GM23338 (cell line): ENCODE measurements at regions not wholly inside any gene's neighbourhood (a gene's known extent, or its start where the extent isn't known, plus 50 kb on each side); places are given as distances from the start of the nearest gene placed in this dataset.

Source experiments
- ATAC-seq: fragments of 200-7000 bp; cut with Tn5 transposase; 3 replicates; pipeline ENCODE4 v1.9.1; 2020
- DNase-seq: peaks from one replicate; pipeline ENCODE4 v3.0.0-alpha.2; 2015; ENCODE audit warnings: low spot score
- H2AFZ ChIP-seq: fragments of 200-600 bp; sonication (generic); 2 replicates; pipeline ENCODE4 v1.8.0; 2016; ENCODE audit warnings: antibody characterized with exemption, mild to moderate bottlenecking, moderate library complexity
- H3F3A ChIP-seq: fragments of 200-600 bp; sonication (generic); replicated peaks from 2 replicates; pipeline ENCODE4 v1.8.0; 2017; ENCODE audit warnings: antibody characterized with exemption, mixed run types, low read depth
- H3K27ac ChIP-seq: fragments of 200-600 bp; sonication (generic); 2 replicates; pipeline ENCODE4 v1.6.1; 2016; ENCODE audit warnings: low read depth
- H3K27me3 ChIP-seq: fragments of 200-600 bp; sonication (generic); 2 replicates; pipeline ENCODE4 v1.8.0; 2016; ENCODE audit warnings: mild to moderate bottlenecking, mixed run types, moderate library complexity; ENCODE audit not compliant: insufficient read depth
- H3K36me3 ChIP-seq: fragments of 200-600 bp; sonication (generic); 2 replicates; pipeline ENCODE4 v1.8.0; 2016; ENCODE audit warnings: mild to moderate bottlenecking; ENCODE audit not compliant: insufficient read depth
- H3K4me1 ChIP-seq: fragments of 200-600 bp; sonication (generic); 2 replicates; pipeline ENCODE4 v1.8.0; 2016; ENCODE audit warnings: mild to moderate bottlenecking, moderate library complexity; ENCODE audit not compliant: insufficient read depth
- H3K4me2 ChIP-seq: fragments of 200-600 bp; sonication (generic); 2 replicates; pipeline ENCODE4 v1.7.1; 2017; ENCODE audit warnings: mixed run types
- H3K4me3 ChIP-seq: fragments of 200-600 bp; sonication (generic); 2 replicates; pipeline ENCODE4 v1.6.1; 2016; ENCODE audit warnings: mixed run types
- H3K79me2 ChIP-seq: fragments of 200-600 bp; sonication (generic); replicated peaks from 2 replicates; pipeline ENCODE4 v1.8.0; 2017; ENCODE audit warnings: mild to moderate bottlenecking; ENCODE audit not compliant: insufficient read depth
- H3K9me2 ChIP-seq: fragments of 200-600 bp; sonication (generic); 2 replicates; pipeline ENCODE4 v1.8.0; 2017; ENCODE audit not compliant: insufficient read depth
- H4K20me1 ChIP-seq: fragments of 200-600 bp; sonication (generic); replicated peaks from 2 replicates; pipeline ENCODE4 v1.8.0; 2017; ENCODE audit warnings: mild to moderate bottlenecking; ENCODE audit not compliant: insufficient read depth
- H3K27ac Mint-ChIP-seq: 2 replicates; pipeline ENCODE4 v1.8.0; 2020; ENCODE audit warnings: inconsistent platforms, mild to moderate bottlenecking, moderate library complexity, mixed read lengths
- H3K27me3 Mint-ChIP-seq: 3 replicates; pipeline ENCODE4 v1.8.0; 2022; ENCODE audit warnings: low read depth, mild to moderate bottlenecking, moderate library complexity, mixed read lengths, inconsistent platforms; ENCODE audit not compliant: insufficient read depth, poor library complexity
- H3K36me3 Mint-ChIP-seq: 3 replicates; pipeline ENCODE4 v1.8.0; 2021; ENCODE audit warnings: low read depth, mild to moderate bottlenecking, inconsistent platforms, moderate library complexity, mixed read lengths
- H3K4me1 Mint-ChIP-seq: 3 replicates; pipeline ENCODE4 v1.8.0; 2020; ENCODE audit warnings: mild to moderate bottlenecking, inconsistent platforms, mixed read lengths
- H3K4me3 Mint-ChIP-seq: 3 replicates; pipeline ENCODE4 v1.8.0; 2021; ENCODE audit warnings: moderate library complexity, mild to moderate bottlenecking, inconsistent platforms, mixed read lengths
- H3K9me3 Mint-ChIP-seq: 3 replicates; pipeline ENCODE4 v1.8.0; 2020; ENCODE audit warnings: moderate library complexity, mild to moderate bottlenecking, inconsistent platforms, mixed read lengths
- EZH2 ChIP-seq: fragments of 200-600 bp; sonication (generic); IDR thresholded peaks from one replicate; pipeline ENCODE4 v1.8.0; 2017; ENCODE audit warnings: antibody characterized with exemption, mild to moderate bottlenecking, low read depth; ENCODE audit not compliant: unreplicated experiment
- EZH2phosphoT487 ChIP-seq: fragments of 200-600 bp; sonication (generic); IDR thresholded peaks from one replicate; pipeline ENCODE4 v1.8.1; 2018; ENCODE audit warnings: antibody characterized with exemption; ENCODE audit not compliant: unreplicated experiment
- NANOG ChIP-seq: IDR thresholded peaks from 2 replicates; pipeline ENCODE4 v1.6.1; 2016; ENCODE audit warnings: antibody characterized with exemption, borderline replicate concordance
- STAT1 ChIP-seq: IDR thresholded peaks from one replicate; pipeline ENCODE4 v1.6.1; 2016; ENCODE audit warnings: antibody characterized with exemption; ENCODE audit not compliant: unreplicated experiment
- ZNF114 ChIP-seq: fragments of 250-450 bp; sonication (Bioruptor Pico); IDR thresholded peaks from 2 replicates; pipeline ENCODE4 v1.5.0; 2020; ENCODE audit warnings: mild to moderate bottlenecking, moderate library complexity
- TF ChIP-seq, protein P1 (sequence below): fragments of 250-450 bp; sonication (Bioruptor Pico); IDR thresholded peaks from 2 replicates; pipeline ENCODE4 v1.5.0; 2020; ENCODE audit warnings: mild to moderate bottlenecking, moderate library complexity
- TF ChIP-seq, protein P2 (sequence below): IDR thresholded peaks from 2 replicates; pipeline ENCODE4 v1.6.1; 2016; ENCODE audit warnings: antibody characterized with exemption
- TF ChIP-seq, protein P3 (sequence below): IDR thresholded peaks from one replicate; pipeline ENCODE4 v1.6.1; 2018; ENCODE audit warnings: antibody characterized with exemption; ENCODE audit not compliant: unreplicated experiment
- TF ChIP-seq, protein P4 (sequence below), 2 experiments: fragments of 200-600 bp in 1 of 2; sonication (generic) in 1 of 2; conservative IDR thresholded peaks; 2 replicates each; pipeline versions ENCODE4 v1.5.1 to v1.6.1; 2016 to 2017; ENCODE audit warnings: antibody characterized with exemption in 2 of 2, low read depth in 2 of 2, mild to moderate bottlenecking in 2 of 2, moderate library complexity in 1 of 2

DNA sequence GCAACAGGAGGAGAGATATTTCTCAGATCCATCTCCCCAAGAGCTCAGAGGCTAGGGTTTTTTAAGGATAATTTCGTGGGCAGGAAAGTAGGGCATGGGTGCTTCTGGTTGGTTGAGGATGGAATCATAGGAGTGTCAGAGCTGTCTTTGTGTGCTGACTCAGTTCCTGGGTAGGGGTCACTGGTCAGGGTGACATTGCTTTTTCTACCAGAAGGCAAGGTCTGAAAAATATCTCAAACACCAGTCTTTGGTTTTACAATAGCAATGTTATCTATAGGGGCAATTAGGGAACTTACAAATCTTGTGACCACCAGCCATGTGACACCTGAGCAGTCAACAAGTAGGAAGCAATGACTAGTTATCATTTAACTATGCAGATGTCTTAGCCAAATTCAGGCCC lies 82.9 kb upstream of the DYNLRB2 start (continued):
- TF ChIP-seq, protein P1, sequence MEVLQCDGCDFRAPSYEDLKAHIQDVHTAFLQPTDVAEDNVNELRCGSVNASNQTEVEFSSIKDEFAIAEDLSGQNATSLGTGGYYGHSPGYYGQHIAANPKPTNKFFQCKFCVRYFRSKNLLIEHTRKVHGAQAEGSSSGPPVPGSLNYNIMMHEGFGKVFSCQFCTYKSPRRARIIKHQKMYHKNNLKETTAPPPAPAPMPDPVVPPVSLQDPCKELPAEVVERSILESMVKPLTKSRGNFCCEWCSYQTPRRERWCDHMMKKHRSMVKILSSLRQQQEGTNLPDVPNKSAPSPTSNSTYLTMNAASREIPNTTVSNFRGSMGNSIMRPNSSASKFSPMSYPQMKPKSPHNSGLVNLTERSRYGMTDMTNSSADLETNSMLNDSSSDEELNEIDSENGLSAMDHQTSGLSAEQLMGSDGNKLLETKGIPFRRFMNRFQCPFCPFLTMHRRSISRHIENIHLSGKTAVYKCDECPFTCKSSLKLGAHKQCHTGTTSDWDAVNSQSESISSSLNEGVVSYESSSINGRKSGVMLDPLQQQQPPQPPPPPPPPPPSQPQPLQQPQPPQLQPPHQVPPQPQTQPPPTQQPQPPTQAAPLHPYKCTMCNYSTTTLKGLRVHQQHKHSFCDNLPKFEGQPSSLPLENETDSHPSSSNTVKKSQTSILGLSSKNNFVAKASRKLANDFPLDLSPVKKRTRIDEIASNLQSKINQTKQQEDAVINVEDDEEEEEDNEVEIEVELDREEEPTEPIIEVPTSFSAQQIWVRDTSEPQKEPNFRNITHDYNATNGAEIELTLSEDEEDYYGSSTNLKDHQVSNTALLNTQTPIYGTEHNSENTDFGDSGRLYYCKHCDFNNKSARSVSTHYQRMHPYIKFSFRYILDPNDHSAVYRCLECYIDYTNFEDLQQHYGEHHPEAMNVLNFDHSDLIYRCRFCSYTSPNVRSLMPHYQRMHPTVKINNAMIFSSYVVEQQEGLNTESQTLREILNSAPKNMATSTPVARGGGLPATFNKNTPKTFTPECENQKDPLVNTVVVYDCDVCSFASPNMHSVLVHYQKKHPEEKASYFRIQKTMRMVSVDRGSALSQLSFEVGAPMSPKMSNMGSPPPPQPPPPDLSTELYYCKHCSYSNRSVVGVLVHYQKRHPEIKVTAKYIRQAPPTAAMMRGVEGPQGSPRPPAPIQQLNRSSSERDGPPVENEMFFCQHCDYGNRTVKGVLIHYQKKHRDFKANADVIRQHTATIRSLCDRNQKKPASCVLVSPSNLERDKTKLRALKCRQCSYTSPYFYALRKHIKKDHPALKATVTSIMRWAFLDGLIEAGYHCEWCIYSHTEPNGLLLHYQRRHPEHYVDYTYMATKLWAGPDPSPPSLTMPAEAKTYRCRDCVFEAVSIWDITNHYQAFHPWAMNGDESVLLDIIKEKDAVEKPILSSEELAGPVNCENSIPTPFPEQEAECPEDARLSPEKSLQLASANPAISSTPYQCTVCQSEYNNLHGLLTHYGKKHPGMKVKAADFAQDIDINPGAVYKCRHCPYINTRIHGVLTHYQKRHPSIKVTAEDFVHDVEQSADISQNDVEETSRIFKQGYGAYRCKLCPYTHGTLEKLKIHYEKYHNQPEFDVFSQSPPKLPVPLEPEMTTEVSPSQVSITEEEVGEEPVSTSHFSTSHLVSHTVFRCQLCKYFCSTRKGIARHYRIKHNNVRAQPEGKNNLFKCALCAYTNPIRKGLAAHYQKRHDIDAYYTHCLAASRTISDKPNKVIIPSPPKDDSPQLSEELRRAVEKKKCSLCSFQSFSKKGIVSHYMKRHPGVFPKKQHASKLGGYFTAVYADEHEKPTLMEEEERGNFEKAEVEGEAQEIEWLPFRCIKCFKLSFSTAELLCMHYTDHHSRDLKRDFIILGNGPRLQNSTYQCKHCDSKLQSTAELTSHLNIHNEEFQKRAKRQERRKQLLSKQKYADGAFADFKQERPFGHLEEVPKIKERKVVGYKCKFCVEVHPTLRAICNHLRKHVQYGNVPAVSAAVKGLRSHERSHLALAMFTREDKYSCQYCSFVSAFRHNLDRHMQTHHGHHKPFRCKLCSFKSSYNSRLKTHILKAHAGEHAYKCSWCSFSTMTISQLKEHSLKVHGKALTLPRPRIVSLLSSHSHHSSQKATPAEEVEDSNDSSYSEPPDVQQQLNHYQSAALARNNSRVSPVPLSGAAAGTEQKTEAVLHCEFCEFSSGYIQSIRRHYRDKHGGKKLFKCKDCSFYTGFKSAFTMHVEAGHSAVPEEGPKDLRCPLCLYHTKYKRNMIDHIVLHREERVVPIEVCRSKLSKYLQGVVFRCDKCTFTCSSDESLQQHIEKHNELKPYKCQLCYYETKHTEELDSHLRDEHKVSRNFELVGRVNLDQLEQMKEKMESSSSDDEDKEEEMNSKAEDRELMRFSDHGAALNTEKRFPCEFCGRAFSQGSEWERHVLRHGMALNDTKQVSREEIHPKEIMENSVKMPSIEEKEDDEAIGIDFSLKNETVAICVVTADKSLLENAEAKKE (CRISPR knock-in tag) = no peak
- TF ChIP-seq NANOG = no peak
- TF ChIP-seq, protein P2, sequence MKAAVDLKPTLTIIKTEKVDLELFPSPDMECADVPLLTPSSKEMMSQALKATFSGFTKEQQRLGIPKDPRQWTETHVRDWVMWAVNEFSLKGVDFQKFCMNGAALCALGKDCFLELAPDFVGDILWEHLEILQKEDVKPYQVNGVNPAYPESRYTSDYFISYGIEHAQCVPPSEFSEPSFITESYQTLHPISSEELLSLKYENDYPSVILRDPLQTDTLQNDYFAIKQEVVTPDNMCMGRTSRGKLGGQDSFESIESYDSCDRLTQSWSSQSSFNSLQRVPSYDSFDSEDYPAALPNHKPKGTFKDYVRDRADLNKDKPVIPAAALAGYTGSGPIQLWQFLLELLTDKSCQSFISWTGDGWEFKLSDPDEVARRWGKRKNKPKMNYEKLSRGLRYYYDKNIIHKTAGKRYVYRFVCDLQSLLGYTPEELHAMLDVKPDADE = no peak

DNA sequence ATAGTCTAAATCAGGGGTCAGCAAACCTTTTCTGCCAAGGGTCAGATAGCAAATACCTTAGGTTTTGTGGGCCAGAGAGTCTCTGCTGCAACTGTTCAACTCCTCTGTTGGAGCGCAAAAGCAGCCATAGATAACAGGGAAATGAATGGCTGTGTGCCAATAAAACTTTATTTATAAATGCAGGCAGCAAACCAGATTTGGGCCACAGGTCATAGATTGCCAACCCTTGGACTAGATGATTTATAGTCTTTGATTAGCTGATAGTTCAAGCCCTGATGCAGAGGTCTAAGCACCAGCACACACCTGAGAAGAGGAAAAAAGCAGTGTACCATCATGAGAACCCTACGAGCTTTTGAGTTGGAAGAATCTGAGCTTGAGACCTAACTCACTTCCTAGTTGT lies 86.0 kb upstream of the DYNLRB2 start:
- peaks cover 15% of the 10 kb centered on the region for H3K9me2 ChIP-seq
- DNase-seq (no peak), ATAC-seq (no peak)
- H3K9me3 Mint-ChIP-seq = no peaks in the 10 kb centered on the region
- no peaks in the 10 kb centered on the region for H3F3A ChIP-seq
- no peak overlapping the region for H2AFZ ChIP-seq
- no peak overlapping the region for H3K27ac Mint-ChIP-seq
- no peak overlapping the region for H3K4me3 ChIP-seq
- no peaks in the 10 kb centered on the region for H3K4me1 ChIP-seq
- H3K4me2 ChIP-seq = no peak overlapping the region
- H3K79me2 ChIP-seq = no peaks in the 10 kb centered on the region
- no peaks in the 10 kb centered on the region for H3K36me3 ChIP-seq
- no peaks in the 10 kb centered on the region for H3K27me3 ChIP-seq
- peaks cover 6% of the 10 kb centered on the region; the same call in 2 of the 3 replicates for H3K4me1 Mint-ChIP-seq
- H3K27ac ChIP-seq = no peak overlapping the region
- no peaks in the 10 kb centered on the region for H3K36me3 Mint-ChIP-seq
- H3K4me3 Mint-ChIP-seq = no peak overlapping the region
- no peaks in the 10 kb centered on the region for H4K20me1 ChIP-seq
- H3K27me3 Mint-ChIP-seq = peaks cover 2% of the 10 kb centered on the region
- TF ChIP-seq EZH2 = no peak
- TF ChIP-seq STAT1 = no peak
- TF ChIP-seq ZNF114 = no peak
- TF ChIP-seq, protein P3, sequence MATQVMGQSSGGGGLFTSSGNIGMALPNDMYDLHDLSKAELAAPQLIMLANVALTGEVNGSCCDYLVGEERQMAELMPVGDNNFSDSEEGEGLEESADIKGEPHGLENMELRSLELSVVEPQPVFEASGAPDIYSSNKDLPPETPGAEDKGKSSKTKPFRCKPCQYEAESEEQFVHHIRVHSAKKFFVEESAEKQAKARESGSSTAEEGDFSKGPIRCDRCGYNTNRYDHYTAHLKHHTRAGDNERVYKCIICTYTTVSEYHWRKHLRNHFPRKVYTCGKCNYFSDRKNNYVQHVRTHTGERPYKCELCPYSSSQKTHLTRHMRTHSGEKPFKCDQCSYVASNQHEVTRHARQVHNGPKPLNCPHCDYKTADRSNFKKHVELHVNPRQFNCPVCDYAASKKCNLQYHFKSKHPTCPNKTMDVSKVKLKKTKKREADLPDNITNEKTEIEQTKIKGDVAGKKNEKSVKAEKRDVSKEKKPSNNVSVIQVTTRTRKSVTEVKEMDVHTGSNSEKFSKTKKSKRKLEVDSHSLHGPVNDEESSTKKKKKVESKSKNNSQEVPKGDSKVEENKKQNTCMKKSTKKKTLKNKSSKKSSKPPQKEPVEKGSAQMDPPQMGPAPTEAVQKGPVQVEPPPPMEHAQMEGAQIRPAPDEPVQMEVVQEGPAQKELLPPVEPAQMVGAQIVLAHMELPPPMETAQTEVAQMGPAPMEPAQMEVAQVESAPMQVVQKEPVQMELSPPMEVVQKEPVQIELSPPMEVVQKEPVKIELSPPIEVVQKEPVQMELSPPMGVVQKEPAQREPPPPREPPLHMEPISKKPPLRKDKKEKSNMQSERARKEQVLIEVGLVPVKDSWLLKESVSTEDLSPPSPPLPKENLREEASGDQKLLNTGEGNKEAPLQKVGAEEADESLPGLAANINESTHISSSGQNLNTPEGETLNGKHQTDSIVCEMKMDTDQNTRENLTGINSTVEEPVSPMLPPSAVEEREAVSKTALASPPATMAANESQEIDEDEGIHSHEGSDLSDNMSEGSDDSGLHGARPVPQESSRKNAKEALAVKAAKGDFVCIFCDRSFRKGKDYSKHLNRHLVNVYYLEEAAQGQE = no peak
- no peak for TF ChIP-seq NANOG
- TF ChIP-seq EZH2phosphoT487 = no peak
- TF ChIP-seq, protein P4, sequence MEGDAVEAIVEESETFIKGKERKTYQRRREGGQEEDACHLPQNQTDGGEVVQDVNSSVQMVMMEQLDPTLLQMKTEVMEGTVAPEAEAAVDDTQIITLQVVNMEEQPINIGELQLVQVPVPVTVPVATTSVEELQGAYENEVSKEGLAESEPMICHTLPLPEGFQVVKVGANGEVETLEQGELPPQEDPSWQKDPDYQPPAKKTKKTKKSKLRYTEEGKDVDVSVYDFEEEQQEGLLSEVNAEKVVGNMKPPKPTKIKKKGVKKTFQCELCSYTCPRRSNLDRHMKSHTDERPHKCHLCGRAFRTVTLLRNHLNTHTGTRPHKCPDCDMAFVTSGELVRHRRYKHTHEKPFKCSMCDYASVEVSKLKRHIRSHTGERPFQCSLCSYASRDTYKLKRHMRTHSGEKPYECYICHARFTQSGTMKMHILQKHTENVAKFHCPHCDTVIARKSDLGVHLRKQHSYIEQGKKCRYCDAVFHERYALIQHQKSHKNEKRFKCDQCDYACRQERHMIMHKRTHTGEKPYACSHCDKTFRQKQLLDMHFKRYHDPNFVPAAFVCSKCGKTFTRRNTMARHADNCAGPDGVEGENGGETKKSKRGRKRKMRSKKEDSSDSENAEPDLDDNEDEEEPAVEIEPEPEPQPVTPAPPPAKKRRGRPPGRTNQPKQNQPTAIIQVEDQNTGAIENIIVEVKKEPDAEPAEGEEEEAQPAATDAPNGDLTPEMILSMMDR (conservative IDR thresholded peaks at IDR 0.05; ENCODE audit: low read depth in 2 of 2) = no peak
